H1 (cell line): ENCODE measurements at regions not wholly inside any gene's neighbourhood (a gene's known extent, or its start where the extent isn't known, plus 50 kb on each side); places are given as distances from the start of the nearest gene placed in this dataset.

Experiments
- CTCF ChIA-PET: fragments of 300-600 bp; sonication (Branson Sonifier 250); formaldehyde crosslinking; loops from one replicate; lab custom pipeline; 2021; ENCODE audit not compliant: partially characterized antibody; lab: Charles Lee
- POLR2A ChIA-PET: fragments of 300-600 bp; sonication (Branson Sonifier 250); formaldehyde crosslinking; loops from one replicate; lab custom pipeline; 2021; ENCODE audit warnings: inconsistent platforms; ENCODE audit not compliant: partially characterized antibody; lab: Charles Lee
- DNase-seq, 2 experiments: peaks; one replicate each; pipeline versions ENCODE4 v3.0.0 to v3.0.0-alpha.2; 2010 to 2022; ENCODE audit warnings: low spot score in 2 of 2, low read depth in 1 of 2, mixed read lengths in 1 of 2
- FAIRE-seq: peaks from 2 replicates; lab custom pipeline; 2011; peaks lifted over from hg19 to GRCh38; lab: Jason Lieb, UNC
- H2AFZ ChIP-seq: 2 replicates; pipeline ENCODE4 v1.8.1; 2012; ENCODE audit warnings: low read length, inconsistent platforms
- H2AK5ac ChIP-seq: 2 replicates; pipeline ENCODE4 v1.6.1; 2013; ENCODE audit warnings: low read depth, low read length
- H2BK120ac ChIP-seq: replicated peaks from 2 replicates; pipeline ENCODE3; 2013; ENCODE audit warnings: low read depth, low read length, inconsistent platforms
- H2BK12ac ChIP-seq: 2 replicates; pipeline ENCODE4 v1.6.1; 2013; ENCODE audit warnings: low read depth, low read length
- H2BK15ac ChIP-seq: 2 replicates; pipeline ENCODE4 v1.6.1; 2013; ENCODE audit warnings: low read length
- H2BK20ac ChIP-seq: 2 replicates; pipeline ENCODE4 v1.6.1; 2013; ENCODE audit warnings: low read length
- H2BK5ac ChIP-seq: 2 replicates; pipeline ENCODE4 v1.6.1; 2013; ENCODE audit warnings: low read depth, low read length
- H3K14ac ChIP-seq: 2 replicates; pipeline ENCODE4 v1.6.1; 2013; ENCODE audit warnings: inconsistent platforms; ENCODE audit not compliant: insufficient read length
- H3K18ac ChIP-seq: 2 replicates; pipeline ENCODE4 v1.6.1; 2013; ENCODE audit warnings: low read length; ENCODE audit errors: extremely low read depth
- H3K23ac ChIP-seq: 2 replicates; pipeline ENCODE4 v1.6.1; 2013; ENCODE audit warnings: inconsistent platforms; ENCODE audit not compliant: insufficient read length
- H3K23me2 ChIP-seq: 2 replicates; pipeline ENCODE4 v1.6.1; 2013; ENCODE audit warnings: low read depth, low read length
- H3K27ac ChIP-seq: 2 replicates; pipeline ENCODE4 v1.6.1; 2011; ENCODE audit warnings: low read depth, low read length, inconsistent platforms
- H3K27me3 ChIP-seq, 4 experiments: replicated peaks in 1 of 4; 1 replicate in 1 of 4; 2 replicates in 3 of 4; pipeline versions ENCODE4 v1.6.1 to v1.8.1; 2011 to 2013; ENCODE audit warnings: low read length in 3 of 4, mild to moderate bottlenecking in 3 of 4, inconsistent platforms in 2 of 4, mixed read lengths in 2 of 4, moderate library complexity in 1 of 4; ENCODE audit not compliant: control insufficient read depth in 3 of 4, insufficient read depth in 3 of 4; ENCODE audit errors: extremely low read depth in 1 of 4
- H3K36me3 ChIP-seq, 4 experiments: 2 replicates each; pipeline versions ENCODE4 v1.6.1 to v1.8.1; 2011 to 2013; ENCODE audit warnings: mild to moderate bottlenecking in 4 of 4, low read length in 3 of 4, moderate library complexity in 2 of 4, control low read depth in 1 of 4, inconsistent platforms in 1 of 4; ENCODE audit not compliant: insufficient read depth in 4 of 4, control insufficient read depth in 2 of 4
- H3K4ac ChIP-seq: replicated peaks from 2 replicates; pipeline ENCODE3; 2013; ENCODE audit warnings: low read length, low read depth, mixed read lengths, inconsistent platforms; ENCODE audit not compliant: insufficient read length
- H3K4me1 ChIP-seq, 4 experiments: replicated peaks in 1 of 4; 1 replicate in 1 of 4; 2 replicates in 3 of 4; pipeline versions ENCODE4 v1.6.1 to v1.8.1; 2011 to 2013; ENCODE audit warnings: low read length in 3 of 4, inconsistent platforms in 2 of 4, mixed read lengths in 1 of 4; ENCODE audit not compliant: insufficient read depth in 4 of 4, control insufficient read depth in 3 of 4
- H3K4me2 ChIP-seq, 2 experiments: 2 replicates each; pipeline versions ENCODE4 v1.6.1 to v1.8.1; 2011 to 2013; ENCODE audit warnings: low read depth in 2 of 2, low read length in 2 of 2, control low read depth in 1 of 2, inconsistent platforms in 1 of 2, mild to moderate bottlenecking in 1 of 2; ENCODE audit not compliant: insufficient read depth in 1 of 2
- H3K4me3 ChIP-seq, 4 experiments: fragments of 200-600, 300-600 bp in 1 of 4; sonication (generic), shearing (Covaris generic), sonication (Bioruptor Twin) in 1 of 4; 2 replicates each; pipeline versions ENCODE4 v1.5.1 to v1.8.1; 2011 to 2016; ENCODE audit warnings: low read length in 4 of 4, low read depth in 3 of 4, control low read depth in 2 of 4, inconsistent platforms in 2 of 4, mild to moderate bottlenecking in 2 of 4, mixed read lengths in 1 of 4, moderate library complexity in 1 of 4; ENCODE audit not compliant: insufficient read depth in 2 of 4; ENCODE audit errors: extremely low read depth in 1 of 4
- H3K56ac ChIP-seq: replicated peaks from 2 replicates; pipeline ENCODE3; 2013; ENCODE audit warnings: low read depth, mild to moderate bottlenecking, mixed read lengths, low read length, inconsistent platforms; ENCODE audit not compliant: insufficient read length
- H3K79me1 ChIP-seq: 2 replicates; pipeline ENCODE4 v1.6.1; 2013; ENCODE audit warnings: low read depth, low read length, control low read depth
- H3K79me2 ChIP-seq, 2 experiments: 2 replicates each; pipeline versions ENCODE4 v1.6.1 to v1.8.1; 2012 to 2013; ENCODE audit warnings: low read length in 2 of 2, mild to moderate bottlenecking in 2 of 2, inconsistent platforms in 1 of 2; ENCODE audit not compliant: insufficient read depth in 2 of 2, control insufficient read depth in 1 of 2
- H3K9ac ChIP-seq, 4 experiments: replicated peaks in 1 of 4; 1 replicate in 1 of 4; 2 replicates in 3 of 4; pipeline versions ENCODE4 v1.6.1 to v1.8.1; 2011 to 2013; ENCODE audit warnings: low read depth in 3 of 4, low read length in 3 of 4, control low read depth in 2 of 4, mild to moderate bottlenecking in 2 of 4, moderate library complexity in 2 of 4, inconsistent platforms in 1 of 4; ENCODE audit errors: extremely low read depth in 1 of 4
- H3K9me3 ChIP-seq, 2 experiments: 2 replicates each; pipeline versions ENCODE4 v1.6.1 to v1.8.1; 2012 to 2013; ENCODE audit warnings: mild to moderate bottlenecking in 2 of 2, moderate library complexity in 2 of 2, control low read depth in 1 of 2, inconsistent platforms in 1 of 2, low read depth in 1 of 2, low read length in 1 of 2, mixed read lengths in 1 of 2; ENCODE audit not compliant: insufficient read depth in 2 of 2
- H4K20me1 ChIP-seq, 2 experiments: replicated peaks in 1 of 2; 2 replicates each; pipeline versions ENCODE3 to v1.8.1; 2011 to 2013; ENCODE audit warnings: inconsistent platforms in 2 of 2, low read length in 2 of 2, mild to moderate bottlenecking in 1 of 2; ENCODE audit not compliant: insufficient read depth in 2 of 2, control insufficient read depth in 1 of 2
- H4K5ac ChIP-seq: 2 replicates; pipeline ENCODE4 v1.6.1; 2013; ENCODE audit warnings: low read length, low read depth, mixed read lengths, inconsistent platforms; ENCODE audit not compliant: insufficient read length
- H4K8ac ChIP-seq: 2 replicates; pipeline ENCODE4 v1.8.0; 2013; ENCODE audit warnings: mild to moderate bottlenecking, moderate library complexity, low read length, inconsistent platforms; ENCODE audit not compliant: insufficient read depth; ENCODE audit errors: extremely low read depth
- H4K91ac ChIP-seq: replicated peaks from 2 replicates; pipeline ENCODE3; 2013; ENCODE audit warnings: low read length, mixed read lengths, inconsistent platforms; ENCODE audit not compliant: insufficient read length
- GABPA ChIP-seq: IDR thresholded peaks from 2 replicates; pipeline ENCODE4 v1.6.1; 2011; ENCODE audit warnings: mild to moderate bottlenecking, low read length, moderate library complexity, borderline replicate concordance; ENCODE audit not compliant: insufficient read depth
- RAD21 ChIP-seq, 2 experiments: IDR thresholded peaks in 1 of 2; conservative IDR thresholded peaks in 1 of 2; 2 replicates each; pipeline ENCODE4 v1.6.1; 2011; ENCODE audit warnings: low read depth in 2 of 2, low read length in 2 of 2, improper control_type of control experiment in 1 of 2, inconsistent platforms in 1 of 2, mild to moderate bottlenecking in 1 of 2, moderate library complexity in 1 of 2
- RFX5 ChIP-seq: IDR thresholded peaks from 2 replicates; pipeline ENCODE4 v1.6.1; 2011; ENCODE audit warnings: low read depth, low read length, improper control_type of control experiment, borderline replicate concordance
- RXRA ChIP-seq: IDR thresholded peaks from 2 replicates; pipeline ENCODE4 v1.6.1; 2011; ENCODE audit warnings: low read depth, mild to moderate bottlenecking, low read length, moderate library complexity; ENCODE audit not compliant: insufficient read depth
- SAP30 ChIP-seq: fragments of 300-600 bp; sonication (generic); IDR thresholded peaks from 2 replicates; pipeline ENCODE4 v1.7.1; 2012; ENCODE audit warnings: low read length, moderate library complexity, mild to moderate bottlenecking, inconsistent platforms; ENCODE audit not compliant: insufficient read depth, insufficient replicate concordance
- TBP ChIP-seq: IDR thresholded peaks from 2 replicates; pipeline ENCODE4 v1.6.1; 2011; ENCODE audit warnings: low read depth, low read length, improper control_type of control experiment
- WGBS, 2 experiments: shearing (Covaris generic) in 1 of 2; methylation state at CpG; one replicate each; pipeline versions ENCODE4 v1.1.6 to v1.1.7; 2013 to 2015; ENCODE audit warnings: low lambda C conversion rate in 2 of 2, mixed read lengths in 2 of 2, inconsistent platforms in 1 of 2, low coverage in 1 of 2, missing lambda C conversion rate in 1 of 2; ENCODE audit not compliant: insufficient replicate concordance in 2 of 2, insufficient coverage in 1 of 2, insufficient read length in 1 of 2; ENCODE audit errors: extremely low coverage in 1 of 2, missing lambda C conversion rate in 1 of 2; 5-methylcytosine and 5-hydroxymethylcytosine counted together

DNA sequence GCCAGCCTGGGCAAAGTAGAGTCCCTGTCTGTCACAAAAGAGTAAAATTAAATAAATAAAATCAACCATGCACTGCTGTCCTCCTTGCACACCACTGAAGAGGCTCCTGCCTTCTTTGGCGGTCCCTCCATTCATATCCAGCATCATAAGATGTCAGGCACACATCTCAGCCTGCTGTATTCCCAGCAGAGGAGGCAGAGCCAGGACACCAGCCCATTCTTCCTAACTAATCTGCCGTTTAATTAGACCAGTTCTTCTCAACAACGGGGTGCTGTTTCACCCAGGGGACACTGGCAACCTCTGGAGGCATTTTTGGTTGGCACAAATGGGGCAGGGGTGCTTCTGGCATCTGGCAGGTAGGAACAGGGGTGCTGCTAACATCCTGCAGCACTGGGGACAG is 119.7 kb downstream of the ETS2 start:
- no peaks in the 10 kb centered on the region for H4K20me1 ChIP-seq
- POLR2A ChIA-PET, result no interaction called here
- no peaks in the 10 kb centered on the region for H3K23me2 ChIP-seq
- WGBS, 2 experiments, result 88% methylated on average over 3 of the region's 3 CpGs; no CpG with 5 or more reads in 1 of the 2 experiments
- no peak for FAIRE-seq
- no peak overlapping the region for H3K4me2 ChIP-seq
- no peak overlapping the region for H3K4ac ChIP-seq
- no peak overlapping the region for H2AFZ ChIP-seq
- H3K9ac ChIP-seq, result no peak overlapping the region
- H4K5ac ChIP-seq, result no peak overlapping the region
- no peak overlapping the region for H3K18ac ChIP-seq
- no peaks in the 10 kb centered on the region for H3K79me2 ChIP-seq
- no peak overlapping the region for H4K8ac ChIP-seq
- H3K27me3 ChIP-seq, result no peaks in the 10 kb centered on the region
- H2BK15ac ChIP-seq, result no peak overlapping the region
- H3K23ac ChIP-seq, result no peak overlapping the region
- no peaks in the 10 kb centered on the region for H3K79me1 ChIP-seq
- H2AK5ac ChIP-seq, result no peak overlapping the region
- H3K36me3 ChIP-seq, result no peaks in the 10 kb centered on the region
- H3K27ac ChIP-seq, result no peak overlapping the region
- no peak overlapping the region for H3K56ac ChIP-seq
- H3K14ac ChIP-seq, result no peak overlapping the region
- H2BK120ac ChIP-seq, result no peak overlapping the region
- H4K91ac ChIP-seq, result no peak overlapping the region
- H2BK20ac ChIP-seq, result no peak overlapping the region
- no peak overlapping the region for H2BK5ac ChIP-seq
- 0 out of 4 replicates have a peak, but pooled peaks cover 0 to 6% of the 10 kb centered on the region in 2 experiments for H3K9me3 ChIP-seq
- no peak for DNase-seq
- H3K4me1 ChIP-seq, result no peaks in the 10 kb centered on the region; a peak in 1 of 7 replicates
- no peak overlapping the region for H2BK12ac ChIP-seq
- TF ChIP-seq RXRA, result no peak
- no peak for TF ChIP-seq SAP30
- TF ChIP-seq GABPA, result no peak
- TF ChIP-seq RFX5, result no peak
- no peak for TF ChIP-seq RAD21 (IDR thresholded peaks at IDR 0.05 in 1 of 2, conservative IDR thresholded peaks at IDR 0.05 in 1 of 2; ENCODE audit: low read depth in 2 of 2, low read length in 2 of 2)
- TF ChIP-seq TBP, result no peak
- TF ChIP-seq, all 59 proteins: peak for 0
- no peak overlapping the region for H3K4me3 ChIP-seq
- CTCF ChIA-PET, result interaction anchor here (1.3 kb wide), 1 partner anchor 8 kb away, joined by 4 read pairs; no protein-coding TSS in a partner anchor
